Memory B cell (primary cell): ENCODE measurements at regions not wholly inside any gene's neighbourhood (a gene's known extent, or its start where the extent isn't known, plus 50 kb on each side); places are given as distances from the start of the nearest gene placed in this dataset.
"Not testable (repeated sequence)": the region's sequence is repeated elsewhere in the genome, so short reads cannot be mapped to it uniquely, and the experiment has no call there.

Source experiments
- ATAC-seq: fragments of 150-1000 bp; cut with Tn5 transposase; 2 replicates; pipeline ENCODE4 v1.10.0; 2021; ENCODE audit warnings: low read depth, mild to moderate bottlenecking, moderate library complexity
- DNase-seq, 2 donors: peaks; one replicate each; pipeline ENCODE4 v3.0.0; 2022; ENCODE audit warnings: low spot score in 2 of 2
- H3K27ac Mint-ChIP-seq: one replicate; pipeline ENCODE4 v1.8.0; 2022; ENCODE audit warnings: mild to moderate bottlenecking, moderate library complexity, mixed read lengths
- H3K27me3 Mint-ChIP-seq: one replicate; pipeline ENCODE4 v1.8.0; 2022; ENCODE audit warnings: mixed read lengths
- H3K36me3 Mint-ChIP-seq: one replicate; pipeline ENCODE4 v1.8.0; 2022; ENCODE audit warnings: mild to moderate bottlenecking, mixed read lengths
- H3K4me1 Mint-ChIP-seq: one replicate; pipeline ENCODE4 v1.8.0; 2022; ENCODE audit warnings: mixed read lengths
- H3K4me3 Mint-ChIP-seq: one replicate; pipeline ENCODE4 v1.8.0; 2022; ENCODE audit warnings: mild to moderate bottlenecking, moderate library complexity, mixed read lengths
- H3K9me3 Mint-ChIP-seq: one replicate; pipeline ENCODE4 v1.8.0; 2022; ENCODE audit warnings: mixed read lengths

- H3K9me3 Mint-ChIP-seq, H3K36me3 Mint-ChIP-seq, H3K27me3 Mint-ChIP-seq, H3K27ac Mint-ChIP-seq, ATAC-seq, H3K4me1 Mint-ChIP-seq, DNase-seq, H3K4me3 Mint-ChIP-seq: not testable (repeated sequence)
Measured at GRCh38 chr5:148752375-148752774, 74.0 kb upstream of the ADRB2 start.

GRCh38 chr5:148759101-148759500, 67.3 kb upstream of the ADRB2 start:
- ATAC-seq (no peak), DNase-seq (no peak)
- Mint-ChIP-seq H3K36me3 (peaks cover 6% of the 10 kb centered on the region), H3K9me3 (peaks cover 8% of the 10 kb centered on the region), H3K27ac (no peak overlapping the region), H3K27me3 (no peaks in the 10 kb centered on the region), H3K4me3 (no peak overlapping the region), H3K4me1 (peaks cover 3% of the 10 kb centered on the region)

DNA sequence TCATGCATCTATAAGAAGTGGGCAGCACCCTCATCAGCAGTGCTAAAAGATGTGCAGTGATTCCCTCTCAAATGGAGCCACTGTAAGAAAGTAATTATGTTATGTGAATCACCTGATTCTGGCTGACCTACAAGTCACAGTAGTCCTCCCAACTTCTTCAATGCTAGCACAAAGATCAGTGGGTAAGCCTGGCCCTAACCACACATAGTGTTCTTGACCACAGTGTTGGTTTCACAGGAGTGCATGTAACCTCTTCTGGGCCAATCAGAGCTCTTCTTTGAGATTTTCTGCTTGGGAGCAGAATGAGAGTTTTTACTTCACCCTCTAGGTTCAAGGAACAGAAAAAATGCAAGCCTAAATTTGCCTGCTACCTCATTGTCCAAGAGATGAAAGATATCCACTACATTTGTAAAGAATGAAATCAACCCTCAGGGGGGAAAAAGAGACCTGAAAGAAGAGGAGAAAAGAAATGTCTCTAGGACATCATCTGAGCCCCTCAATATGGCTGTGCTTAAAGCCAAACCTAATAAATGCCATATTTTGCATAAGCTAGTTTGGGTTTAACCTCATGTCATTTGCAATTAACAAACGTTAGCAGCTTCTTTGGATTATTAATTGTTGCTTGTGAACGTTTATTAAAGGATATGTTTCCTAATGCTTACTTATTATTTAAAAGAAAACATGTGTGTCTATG, 65.3 kb upstream of the ADRB2 start:
- H3K36me3 Mint-ChIP-seq = peaks cover 8% of the 10 kb centered on the region
- H3K4me1 Mint-ChIP-seq = peaks cover 6% of the 10 kb centered on the region
- no peak overlapping the region for H3K27ac Mint-ChIP-seq
- no peak for DNase-seq
- H3K27me3 Mint-ChIP-seq = no peaks in the 10 kb centered on the region
- no peak for ATAC-seq
- peaks cover 8% of the 10 kb centered on the region for H3K9me3 Mint-ChIP-seq
- no peak overlapping the region for H3K4me3 Mint-ChIP-seq

- no peak overlapping the region for H3K4me3 Mint-ChIP-seq
- ATAC-seq = no peak
- peaks cover 2% of the 10 kb centered on the region for H3K36me3 Mint-ChIP-seq
- H3K27me3 Mint-ChIP-seq = peaks cover 2% of the 10 kb centered on the region
- no peak overlapping the region for H3K27ac Mint-ChIP-seq
- H3K9me3 Mint-ChIP-seq = no peaks in the 10 kb centered on the region
- H3K4me1 Mint-ChIP-seq = peaks cover 10% of the 10 kb centered on the region
- no peak for DNase-seq
Measured at GRCh38 chr5:148763996-148764395, 62.4 kb upstream of the ADRB2 start.

DNA sequence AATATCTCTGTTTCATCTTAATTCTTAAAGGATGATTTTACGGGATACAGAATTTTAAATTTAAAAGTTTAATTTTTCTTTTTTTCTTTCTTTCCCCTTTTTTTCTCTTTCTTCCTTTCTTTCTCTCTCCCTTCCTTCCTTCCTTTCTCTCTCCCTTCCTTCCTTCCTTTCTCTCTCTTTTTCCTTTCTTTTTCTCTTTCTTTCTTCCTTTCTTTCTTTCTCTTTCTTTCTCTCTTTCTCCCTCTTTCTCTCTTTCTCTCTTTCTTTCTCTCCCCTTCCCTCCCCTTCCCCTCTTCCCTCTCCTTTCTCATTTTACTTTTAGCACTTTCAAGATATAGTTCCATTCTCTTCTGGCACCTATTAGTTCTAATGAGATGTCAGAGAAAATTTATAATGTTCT, 61.4 kb upstream of the ADRB2 start:
- peaks cover 2% of the 10 kb centered on the region for H3K36me3 Mint-ChIP-seq
- H3K4me1 Mint-ChIP-seq = peaks cover 10% of the 10 kb centered on the region
- no peak overlapping the region for H3K27ac Mint-ChIP-seq
- ATAC-seq (no peak), DNase-seq (no peak)
- H3K9me3 Mint-ChIP-seq = no peaks in the 10 kb centered on the region
- peaks cover 2% of the 10 kb centered on the region for H3K27me3 Mint-ChIP-seq
- no peak overlapping the region for H3K4me3 Mint-ChIP-seq

DNA sequence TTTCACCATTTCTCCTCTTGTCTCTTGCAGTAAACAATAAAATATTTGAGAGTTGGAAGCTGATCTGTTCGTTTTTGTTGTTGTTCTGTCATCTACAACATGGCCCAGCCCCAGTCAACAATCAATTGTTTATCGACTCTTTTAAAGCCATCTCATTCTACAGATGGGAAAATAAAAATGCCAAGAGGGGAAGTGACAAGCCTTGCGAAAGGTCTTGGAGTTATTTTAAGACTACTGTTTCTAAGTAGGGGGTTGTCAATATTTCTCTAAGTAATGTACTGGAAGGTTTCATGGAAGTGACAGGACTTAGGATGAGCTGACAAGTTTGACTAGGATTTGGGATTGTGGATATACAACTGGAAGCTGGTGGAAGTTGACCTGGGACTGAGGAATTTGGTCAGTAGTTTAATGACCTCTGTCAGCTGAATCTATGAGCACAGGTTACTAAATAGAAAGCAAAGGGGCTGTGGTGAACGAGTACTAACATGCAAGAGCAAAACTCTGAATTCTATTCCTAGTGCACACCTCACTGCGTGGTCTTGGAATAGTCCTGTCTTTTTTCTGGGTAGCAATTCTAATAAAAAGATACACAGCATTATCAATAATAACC, 57.5 kb upstream of the ADRB2 start:
- Mint-ChIP-seq H3K4me3 (no peak overlapping the region), H3K9me3 (no peaks in the 10 kb centered on the region), H3K27me3 (peaks cover 2% of the 10 kb centered on the region), H3K27ac (no peak overlapping the region), H3K4me1 (peaks cover 15% of the 10 kb centered on the region), H3K36me3 (peaks cover 2% of the 10 kb centered on the region)
- DNase-seq = no peak
- no peak for ATAC-seq

GRCh38 chr5:148769941-148770340, 56.5 kb upstream of the ADRB2 start:
- H3K4me1 Mint-ChIP-seq = peaks cover 19% of the 10 kb centered on the region
- ATAC-seq (no peak), DNase-seq (no peak)
- H3K27ac Mint-ChIP-seq = no peak overlapping the region
- H3K9me3 Mint-ChIP-seq = no peaks in the 10 kb centered on the region
- peaks cover 2% of the 10 kb centered on the region for H3K36me3 Mint-ChIP-seq
- peaks cover 2% of the 10 kb centered on the region for H3K27me3 Mint-ChIP-seq
- H3K4me3 Mint-ChIP-seq = no peak overlapping the region

DNA sequence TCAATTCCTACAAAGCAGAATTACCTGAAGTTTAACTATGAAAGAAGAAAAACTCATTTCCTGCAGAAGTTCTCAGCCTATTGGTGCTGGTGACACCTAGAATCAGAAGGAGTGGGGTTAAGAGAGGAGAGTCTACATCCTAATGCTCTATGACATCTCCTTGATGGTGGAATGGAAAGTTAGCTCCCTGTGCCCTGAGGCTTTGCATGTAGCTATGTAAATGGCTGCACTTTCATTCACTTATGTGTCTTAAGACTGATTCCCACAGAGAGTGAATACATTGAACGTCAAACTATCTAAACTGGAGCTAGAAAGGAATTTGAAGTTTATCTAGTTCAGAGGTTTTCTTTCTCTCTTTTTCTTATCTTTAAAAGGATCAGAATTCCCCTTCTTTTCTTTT, 52.1 kb upstream of the ADRB2 start:
- Mint-ChIP-seq H3K27ac (no peak overlapping the region), H3K4me1 (peaks cover 12% of the 10 kb centered on the region), H3K27me3 (no peaks in the 10 kb centered on the region), H3K9me3 (peaks cover 2% of the 10 kb centered on the region), H3K36me3 (peaks cover 3% of the 10 kb centered on the region), H3K4me3 (no peak overlapping the region)
- DNase-seq (no peak), ATAC-seq (no peak)

GRCh38 chr5:148776261-148776660, 50.1 kb upstream of the ADRB2 start:
- Mint-ChIP-seq H3K4me3 (no peak overlapping the region), H3K27me3 (no peaks in the 10 kb centered on the region), H3K36me3 (peaks cover 3% of the 10 kb centered on the region), H3K4me1 (peaks cover 12% of the 10 kb centered on the region), H3K27ac (no peak overlapping the region), H3K9me3 (peaks cover 2% of the 10 kb centered on the region)
- no peak for ATAC-seq
- no peak for DNase-seq
